Endothelial cell (in vitro differentiated cells): ENCODE measurements at regions not wholly inside any gene's neighbourhood (a gene's known extent, or its start where the extent isn't known, plus 50 kb on each side); places are given as distances from the start of the nearest gene placed in this dataset.

Source experiments
- DNase-seq: peaks from one replicate; pipeline ENCODE4 v3.0.0; 2021; ENCODE audit warnings: low spot score
- H3K27ac Mint-ChIP-seq: one replicate; pipeline ENCODE4 v1.8.0; 2021; ENCODE audit warnings: mixed read lengths, inconsistent platforms; ENCODE audit not compliant: unreplicated experiment
- H3K27me3 Mint-ChIP-seq: one replicate; pipeline ENCODE4 v1.8.0; 2021; ENCODE audit warnings: mild to moderate bottlenecking, moderate library complexity, mixed read lengths, inconsistent platforms; ENCODE audit not compliant: unreplicated experiment
- H3K36me3 Mint-ChIP-seq: one replicate; pipeline ENCODE4 v1.8.0; 2021; ENCODE audit warnings: mild to moderate bottlenecking, low read depth, mixed read lengths, inconsistent platforms; ENCODE audit not compliant: unreplicated experiment
- H3K4me1 Mint-ChIP-seq: one replicate; pipeline ENCODE4 v1.8.0; 2021; ENCODE audit warnings: mild to moderate bottlenecking, mixed read lengths, inconsistent platforms; ENCODE audit not compliant: unreplicated experiment
- H3K4me3 Mint-ChIP-seq: one replicate; pipeline ENCODE4 v1.8.0; 2021; ENCODE audit warnings: mild to moderate bottlenecking, mixed read lengths, inconsistent platforms; ENCODE audit not compliant: unreplicated experiment
- H3K9me3 Mint-ChIP-seq: one replicate; pipeline ENCODE4 v1.8.0; 2021; ENCODE audit warnings: mixed read lengths, inconsistent platforms; ENCODE audit not compliant: unreplicated experiment
- CTCF ChIP-seq: fragments of 200-600 bp; sonication (generic); IDR thresholded peaks from one replicate; pipeline ENCODE4 v1.5.0; 2021; ENCODE audit warnings: antibody characterized with exemption; ENCODE audit not compliant: unreplicated experiment

- no peak for TF ChIP-seq CTCF
- H3K4me1 Mint-ChIP-seq = peaks cover 6% of the 10 kb centered on the region
- no peak overlapping the region for H3K27ac Mint-ChIP-seq
- no peaks in the 10 kb centered on the region for H3K27me3 Mint-ChIP-seq
- H3K36me3 Mint-ChIP-seq = no peaks in the 10 kb centered on the region
- DNase-seq = no peak
- H3K9me3 Mint-ChIP-seq = no peaks in the 10 kb centered on the region
- no peak overlapping the region for H3K4me3 Mint-ChIP-seq
Observed at GRCh38 chr2:223227338-223227737, 175.3 kb downstream of the KCNE4 start.

- no peak overlapping the region for H3K4me3 Mint-ChIP-seq
- H3K36me3 Mint-ChIP-seq = no peaks in the 10 kb centered on the region
- no peaks in the 10 kb centered on the region for H3K9me3 Mint-ChIP-seq
- H3K27ac Mint-ChIP-seq = no peak overlapping the region
- H3K4me1 Mint-ChIP-seq = peaks cover 6% of the 10 kb centered on the region
- no peaks in the 10 kb centered on the region for H3K27me3 Mint-ChIP-seq
- no peak for DNase-seq
- TF ChIP-seq CTCF = no peak
Observed at GRCh38 chr2:223228871-223229270, 176.9 kb downstream of the KCNE4 start.

- DNase-seq = no peak
- Mint-ChIP-seq H3K27me3 (no peaks in the 10 kb centered on the region), H3K9me3 (no peaks in the 10 kb centered on the region), H3K4me3 (no peak overlapping the region), H3K36me3 (no peaks in the 10 kb centered on the region), H3K27ac (no peak overlapping the region), H3K4me1 (peaks cover 6% of the 10 kb centered on the region)
- TF ChIP-seq CTCF = no peak
Observed at GRCh38 chr2:223230352-223230751, 178.4 kb downstream of the KCNE4 start.

GRCh38 chr2:223232285-223232684 is 180.3 kb downstream of the KCNE4 start:
- Mint-ChIP-seq H3K9me3 (no peaks in the 10 kb centered on the region), H3K36me3 (no peaks in the 10 kb centered on the region), H3K4me3 (no peak overlapping the region), H3K27me3 (no peaks in the 10 kb centered on the region), H3K27ac (no peak overlapping the region), H3K4me1 (peaks cover 13% of the 10 kb centered on the region)
- no peak for TF ChIP-seq CTCF
- DNase-seq = no peak

- Mint-ChIP-seq H3K27me3 (no peaks in the 10 kb centered on the region), H3K27ac (no peak overlapping the region), H3K9me3 (no peaks in the 10 kb centered on the region), H3K4me3 (no peak overlapping the region), H3K4me1 (peaks cover 13% of the 10 kb centered on the region), H3K36me3 (no peaks in the 10 kb centered on the region)
- TF ChIP-seq CTCF = no peak
- DNase-seq = no peak
Observed at GRCh38 chr2:223232896-223233295, 180.9 kb downstream of the KCNE4 start.
